ENCODE measurements at regions not wholly inside any gene's neighbourhood (a gene's known extent, or its start where the extent isn't known, plus 50 kb on each side); places are given as distances from the start of the nearest gene placed in this dataset.

- DNase-seq (ENCODE audit: low read depth) = no peak
- H3K4me3 ChIP-seq (ENCODE audit: low read depth, low read length) = no peak overlapping the region
- H3K27me3 ChIP-seq (ENCODE audit: control insufficient read depth, insufficient read depth, low read length) = no peaks in the 10 kb centered on the region
- no peaks in the 10 kb centered on the region for H3K36me3 ChIP-seq (ENCODE audit: control insufficient read depth, insufficient read depth, low read length)
- no peak for TF ChIP-seq CTCF (IDR thresholded peaks at IDR 0.05; ENCODE audit: insufficient read depth, low read length, poor library complexity, severe bottlenecking)
Measured at GRCh38 chr14:87278415-87278814, 714.6 kb downstream of the GALC start.

- TF ChIP-seq CTCF (IDR thresholded peaks at IDR 0.05; ENCODE audit: insufficient read depth, low read length, poor library complexity, severe bottlenecking) = no peak
- Histone ChIP-seq H3K4me3 (ENCODE audit: low read depth, low read length) (no peak overlapping the region), H3K27me3 (ENCODE audit: control insufficient read depth, insufficient read depth, low read length) (no peaks in the 10 kb centered on the region), H3K36me3 (ENCODE audit: control insufficient read depth, insufficient read depth, low read length) (no peaks in the 10 kb centered on the region)
- no peak for DNase-seq (ENCODE audit: low read depth)
Measured at GRCh38 chr14:87271331-87271730, 721.7 kb downstream of the GALC start.

GRCh38 chr14:87268997-87269396, 724.0 kb downstream of the GALC start:
- H3K27me3 ChIP-seq (ENCODE audit: control insufficient read depth, insufficient read depth, low read length) = no peaks in the 10 kb centered on the region
- DNase-seq (ENCODE audit: low read depth) = no peak
- no peak for TF ChIP-seq CTCF (IDR thresholded peaks at IDR 0.05; ENCODE audit: insufficient read depth, low read length, poor library complexity, severe bottlenecking)
- H3K36me3 ChIP-seq (ENCODE audit: control insufficient read depth, insufficient read depth, low read length) = no peaks in the 10 kb centered on the region
- no peak overlapping the region for H3K4me3 ChIP-seq (ENCODE audit: low read depth, low read length)

- Histone ChIP-seq H3K27me3 (ENCODE audit: control insufficient read depth, insufficient read depth, low read length) (no peaks in the 10 kb centered on the region), H3K36me3 (ENCODE audit: control insufficient read depth, insufficient read depth, low read length) (no peaks in the 10 kb centered on the region), H3K4me3 (ENCODE audit: low read depth, low read length) (no peak overlapping the region)
- no peak for TF ChIP-seq CTCF (IDR thresholded peaks at IDR 0.05; ENCODE audit: insufficient read depth, low read length, poor library complexity, severe bottlenecking)
- DNase-seq (ENCODE audit: low read depth) = no peak
Measured at GRCh38 chr14:87264796-87265195, 728.2 kb downstream of the GALC start.

GRCh38 chr14:87264272-87264785, 728.7 kb downstream of the GALC start:
- Histone ChIP-seq H3K27me3 (ENCODE audit: control insufficient read depth, insufficient read depth, low read length) (no peaks in the 10 kb centered on the region), H3K4me3 (ENCODE audit: low read depth, low read length) (no peak overlapping the region), H3K36me3 (ENCODE audit: control insufficient read depth, insufficient read depth, low read length) (no peaks in the 10 kb centered on the region)
- no peak for DNase-seq (ENCODE audit: low read depth)
- no peak for TF ChIP-seq CTCF (IDR thresholded peaks at IDR 0.05; ENCODE audit: insufficient read depth, low read length, poor library complexity, severe bottlenecking)

GRCh38 chr14:87261621-87262020, 731.4 kb downstream of the GALC start:
- TF ChIP-seq CTCF (IDR thresholded peaks at IDR 0.05; ENCODE audit: insufficient read depth, low read length, poor library complexity, severe bottlenecking) = no peak
- H3K27me3 ChIP-seq (ENCODE audit: control insufficient read depth, insufficient read depth, low read length) = no peaks in the 10 kb centered on the region
- DNase-seq (ENCODE audit: low read depth) = no peak
- H3K4me3 ChIP-seq (ENCODE audit: low read depth, low read length) = no peak overlapping the region
- H3K36me3 ChIP-seq (ENCODE audit: control insufficient read depth, insufficient read depth, low read length) = no peaks in the 10 kb centered on the region

Data from kidney epithelial cell (primary cell).